SK-N-SH (cell line): ENCODE measurements at regions not wholly inside any gene's neighbourhood (a gene's known extent, or its start where the extent isn't known, plus 50 kb on each side); places are given as distances from the start of the nearest gene placed in this dataset.

Source experiments
- CTCF ChIA-PET: fragments of 300-600, 350-600 bp; formaldehyde crosslinking; extraction: SDS; loops from one replicate; lab custom pipeline; 2021; lab: Yijun Ruan, JAX
- POLR2A ChIA-PET: fragments of 350-600 bp; sonication (Branson Sonifier 250); formaldehyde crosslinking; extraction: SDS; loops from one replicate; lab custom pipeline; 2020; ENCODE audit warnings: antibody characterized with exemption, inconsistent platforms; lab: Yijun Ruan, JAX
- DNase-seq: peaks from one replicate; pipeline ENCODE4 v3.0.0; 2012
- H2AFZ ChIP-seq: fragments of 200-600 bp; sonication (generic); 2 replicates; pipeline ENCODE4 v1.8.1; 2016; ENCODE audit warnings: antibody characterized with exemption, mild to moderate bottlenecking, low read depth
- H3F3A ChIP-seq: fragments of 200-600 bp; sonication (generic); replicated peaks from 2 replicates; pipeline ENCODE3; 2016; ENCODE audit warnings: antibody characterized with exemption, mild to moderate bottlenecking; ENCODE audit not compliant: insufficient read depth
- H3K27ac ChIP-seq, 2 experiments: fragments of 200-500 bp in 1 of 2; fragments of 200-600 bp in 1 of 2; sonication (Bioruptor generic) in 1 of 2; sonication (generic), shearing (Covaris generic) in 1 of 2; 2 replicates each; pipeline versions ENCODE4 v1.5.1 to v1.6.1; 2014 to 2016; ENCODE audit warnings: low read depth in 2 of 2, inconsistent platforms in 1 of 2, low read length in 1 of 2, mild to moderate bottlenecking in 1 of 2, mixed read lengths in 1 of 2
- H3K27me3 ChIP-seq: fragments of 200-600 bp; sonication (generic), shearing (Covaris generic); 2 replicates; pipeline ENCODE4 v1.6.1; 2016; ENCODE audit warnings: mixed run types; ENCODE audit not compliant: insufficient read depth
- H3K36me3 ChIP-seq, 2 experiments: fragments of 200-500 bp in 1 of 2; fragments of 200-600 bp in 1 of 2; sonication (Bioruptor generic) in 1 of 2; sonication (generic) in 1 of 2; replicated peaks in 1 of 2; 2 replicates each; pipeline versions ENCODE3 to v1.5.1; 2014 to 2016; ENCODE audit warnings: low read length in 1 of 2, mild to moderate bottlenecking in 1 of 2; ENCODE audit not compliant: insufficient read depth in 2 of 2, control insufficient read depth in 1 of 2
- H3K4me1 ChIP-seq, 2 experiments: fragments of 200-500 bp in 1 of 2; fragments of 200-600 bp in 1 of 2; sonication (Bioruptor generic) in 1 of 2; sonication (generic), shearing (Covaris generic) in 1 of 2; 2 replicates each; pipeline versions ENCODE4 v1.5.1 to v1.6.1; 2014 to 2016; ENCODE audit warnings: low read depth in 1 of 2, low read length in 1 of 2, mixed run types in 1 of 2; ENCODE audit not compliant: insufficient read depth in 2 of 2, control insufficient read depth in 1 of 2
- H3K4me2 ChIP-seq: fragments of 200-600 bp; sonication (generic), shearing (Covaris generic); 2 replicates; pipeline ENCODE4 v1.6.1; 2017; ENCODE audit warnings: mixed run types
- H3K4me3 ChIP-seq, 2 experiments: fragments of 200-500 bp in 1 of 2; fragments of 200-600 bp in 1 of 2; sonication (Bioruptor generic) in 1 of 2; sonication (generic), shearing (Covaris generic) in 1 of 2; 2 replicates each; pipeline versions ENCODE4 v1.5.1 to v1.8.1; 2014 to 2016; ENCODE audit warnings: low read depth in 2 of 2, inconsistent platforms in 1 of 2, low read length in 1 of 2, mild to moderate bottlenecking in 1 of 2, mixed read lengths in 1 of 2, moderate library complexity in 1 of 2
- H3K79me2 ChIP-seq: fragments of 200-600 bp; sonication (generic); 2 replicates; pipeline ENCODE4 v1.8.1; 2017; ENCODE audit warnings: mild to moderate bottlenecking; ENCODE audit not compliant: insufficient read depth
- H3K9ac ChIP-seq: fragments of 200-600 bp; sonication (generic); 2 replicates; pipeline ENCODE4 v1.6.1; 2017; ENCODE audit warnings: mixed run types
- H3K9me2 ChIP-seq: fragments of 200-600 bp; sonication (generic); 2 replicates; pipeline ENCODE4 v1.6.1; 2017; ENCODE audit warnings: mixed run types
- H3K9me3 ChIP-seq: fragments of 200-600 bp; sonication (generic); 2 replicates; pipeline ENCODE4 v1.6.1; 2017; ENCODE audit warnings: mixed run types, mild to moderate bottlenecking, moderate library complexity
- H4K20me1 ChIP-seq: fragments of 200-600 bp; sonication (generic); 2 replicates; pipeline ENCODE4 v1.6.1; 2017; ENCODE audit warnings: mild to moderate bottlenecking, mixed run types; ENCODE audit not compliant: insufficient read depth
- CHD2 ChIP-seq: fragments of 150-350 bp; IDR thresholded peaks from 2 replicates; pipeline ENCODE4 v1.6.1; 2018; ENCODE audit warnings: low read length; ENCODE audit not compliant: partially characterized antibody
- CTCF ChIP-seq: fragments of 200-600 bp; sonication (generic); IDR thresholded peaks from 2 replicates; pipeline ENCODE4 v1.6.1; 2017; ENCODE audit warnings: antibody characterized with exemption, mild to moderate bottlenecking, moderate library complexity
- ELF1 ChIP-seq: IDR thresholded peaks from 2 replicates; pipeline ENCODE4 v1.4.0; 2012
- EP300 ChIP-seq, 2 experiments: IDR thresholded peaks; 2 replicates each; pipeline versions ENCODE4 v1.4.0 to v1.6.1; 2012; ENCODE audit warnings: borderline replicate concordance in 1 of 2, low read depth in 1 of 2, low read length in 1 of 2
- EZH2phosphoT487 ChIP-seq: fragments of 200-600 bp; sonication (generic); IDR thresholded peaks from 2 replicates; pipeline ENCODE4 v1.6.1; 2017; ENCODE audit warnings: low read depth, mixed run types, mild to moderate bottlenecking, antibody characterized with exemption, moderate library complexity, borderline replicate concordance
- FOXJ3 ChIP-seq: sonication (generic); formaldehyde crosslinking; IDR thresholded peaks from 2 replicates; pipeline ENCODE4 v1.5.1; 2020; ENCODE audit warnings: mild to moderate bottlenecking, missing genetic modification reagents
- GABPA ChIP-seq: IDR thresholded peaks from 2 replicates; pipeline ENCODE4 v1.4.0; 2012; ENCODE audit warnings: low read depth, mild to moderate bottlenecking
- IRF3 ChIP-seq: fragments of 150-350 bp; IDR thresholded peaks from 2 replicates; pipeline ENCODE4 v1.6.1; 2016; ENCODE audit warnings: mild to moderate bottlenecking, low read depth, low read length
- JUND ChIP-seq: IDR thresholded peaks from 2 replicates; pipeline ENCODE4 v1.4.0; 2012
- MEF2A ChIP-seq: IDR thresholded peaks from 2 replicates; pipeline ENCODE4 v1.4.0; 2012; ENCODE audit warnings: low read depth, borderline replicate concordance
- POLR2AphosphoS5 ChIP-seq: IDR thresholded peaks from 2 replicates; pipeline ENCODE4 v1.6.1; 2012; ENCODE audit warnings: low read depth, low read length
- RXRA ChIP-seq: IDR thresholded peaks from 2 replicates; pipeline ENCODE4 v1.4.0; 2012; ENCODE audit warnings: low read depth, mild to moderate bottlenecking, borderline replicate concordance
- SIN3A ChIP-seq: IDR thresholded peaks from 2 replicates; pipeline ENCODE4 v1.6.1; 2012; ENCODE audit warnings: low read depth, mild to moderate bottlenecking, low read length, moderate library complexity, borderline replicate concordance
- SMC3 ChIP-seq: IDR thresholded peaks from 2 replicates; pipeline ENCODE4 v1.6.1; 2012; ENCODE audit warnings: low read depth, low read length, improper control_type of control experiment
- TCF12 ChIP-seq: IDR thresholded peaks from 2 replicates; pipeline ENCODE4 v1.4.0; 2012
- WGBS: methylation state at CpG from one replicate; pipeline ENCODE4 v1.1.6; 2017; ENCODE audit warnings: low lambda C conversion rate; 5-methylcytosine and 5-hydroxymethylcytosine counted together

GRCh38 chr10:63058236-63058635 is 74.9 kb upstream of the NRBF2 start:
- Histone ChIP-seq H3K4me2 (no peak overlapping the region), H3F3A (no peaks in the 10 kb centered on the region), H3K27ac (no peak overlapping the region), H2AFZ (no peak overlapping the region), H3K79me2 (no peaks in the 10 kb centered on the region), H3K9me3 (no peaks in the 10 kb centered on the region), H3K36me3 (no peaks in the 10 kb centered on the region), H4K20me1 (no peaks in the 10 kb centered on the region), H3K4me3 (no peak overlapping the region), H3K9ac (no peak overlapping the region), H3K4me1 (no peaks in the 10 kb centered on the region), H3K9me2 (no peaks in the 10 kb centered on the region), H3K27me3 (no peaks in the 10 kb centered on the region; the same call in 1 of the 2 replicates)
- TF ChIP-seq CTCF (no peak), SMC3 (no peak), FOXJ3 (CRISPR knock-in tag) (no peak), IRF3 (no peak), CHD2 (no peak), JUND (no peak), MEF2A (no peak), GABPA (no peak), POLR2AphosphoS5 (no peak), RXRA (no peak)
- POLR2A ChIA-PET, result no interaction called here
- DNase-seq, result no peak
- CTCF ChIA-PET, result interaction anchor here (0.9 to 1.1 kb wide), 2 partner anchors 9 to 464 kb away, joined by 3 to 4 read pairs; no protein-coding TSS in a partner anchor

DNA sequence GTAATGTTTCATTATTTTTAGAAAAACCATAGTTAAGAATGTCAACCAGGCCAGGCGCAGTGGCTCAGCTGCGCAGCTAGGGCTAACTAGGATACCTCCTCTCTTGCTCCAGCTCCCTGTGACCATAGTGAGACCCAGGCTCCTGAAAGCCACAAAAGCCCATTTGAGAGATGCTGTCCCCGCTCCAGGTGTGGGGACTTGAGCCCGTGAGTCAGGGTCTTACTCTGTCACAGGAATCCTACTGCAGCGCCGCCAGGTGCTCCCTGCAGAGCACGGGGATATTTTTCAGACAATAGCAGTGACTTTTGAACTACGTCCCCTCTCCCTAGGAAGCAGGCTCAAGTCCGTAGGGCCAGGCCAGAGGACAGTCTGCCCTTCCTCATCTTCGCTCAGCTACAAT is 75.6 kb upstream of the NRBF2 start:
- Histone ChIP-seq H4K20me1 (no peaks in the 10 kb centered on the region), H3K36me3 (no peaks in the 10 kb centered on the region), H3K27me3 (no peaks in the 10 kb centered on the region; the same call in 1 of the 2 replicates), H3K4me1 (no peaks in the 10 kb centered on the region), H3K9me2 (no peaks in the 10 kb centered on the region), H3K9ac (no peak overlapping the region), H3K79me2 (no peaks in the 10 kb centered on the region), H3K27ac (no peak overlapping the region), H3K4me3 (no peak overlapping the region), H3F3A (no peaks in the 10 kb centered on the region), H3K4me2 (no peak overlapping the region), H2AFZ (no peak overlapping the region), H3K9me3 (no peaks in the 10 kb centered on the region)
- WGBS, result 73% methylated on average over 8 of the region's 10 CpGs
- CTCF ChIA-PET, result interaction anchor here (0.9 kb wide), 1 partner anchor 463 kb away, joined by 3 read pairs; no protein-coding TSS in a partner anchor
- no peak for TF ChIP-seq CTCF
- no peak for TF ChIP-seq ELF1
- no peak for TF ChIP-seq EP300 (IDR thresholded peaks at IDR 0.05; ENCODE audit: borderline replicate concordance in 1 of 2, low read depth in 1 of 2, low read length in 1 of 2)
- TF ChIP-seq RXRA, result no peak
- TF ChIP-seq CHD2, result no peak
- no peak for TF ChIP-seq SIN3A
- TF ChIP-seq EZH2phosphoT487, result no peak
- TF ChIP-seq IRF3, result no peak
- no peak for TF ChIP-seq TCF12
- no peak for TF ChIP-seq POLR2AphosphoS5
- POLR2A ChIA-PET, result no interaction called here
- no peak for DNase-seq
